GM13977 (cell line): ENCODE measurements at regions not wholly inside any gene's neighbourhood (a gene's known extent, or its start where the extent isn't known, plus 50 kb on each side); places are given as distances from the start of the nearest gene placed in this dataset.

ENCODE experiments used
- DNase-seq: peaks from one replicate; pipeline ENCODE4 v3.0.0; 2012; ENCODE audit warnings: low spot score
- in situ Hi-C: fragments of 300-500 bp; cut with MboI; formaldehyde crosslinking; loops from one replicate; pipeline ENCODE4 v1.12.0; 2022; ENCODE audit warnings: low sequenced_read_pairs, low pct_unique_long_range_greater_than_20kb, mixed read lengths, inconsistent platforms; ENCODE audit not compliant: unreplicated experiment
- TF ChIP-seq, protein P1 (sequence below): IDR thresholded peaks from 2 replicates; pipeline ENCODE4 v1.5.1; 2012; ENCODE audit warnings: mild to moderate bottlenecking, control low read depth; ENCODE audit not compliant: insufficient read depth; ENCODE audit errors: extremely low read depth, missing control alignments

DNA sequence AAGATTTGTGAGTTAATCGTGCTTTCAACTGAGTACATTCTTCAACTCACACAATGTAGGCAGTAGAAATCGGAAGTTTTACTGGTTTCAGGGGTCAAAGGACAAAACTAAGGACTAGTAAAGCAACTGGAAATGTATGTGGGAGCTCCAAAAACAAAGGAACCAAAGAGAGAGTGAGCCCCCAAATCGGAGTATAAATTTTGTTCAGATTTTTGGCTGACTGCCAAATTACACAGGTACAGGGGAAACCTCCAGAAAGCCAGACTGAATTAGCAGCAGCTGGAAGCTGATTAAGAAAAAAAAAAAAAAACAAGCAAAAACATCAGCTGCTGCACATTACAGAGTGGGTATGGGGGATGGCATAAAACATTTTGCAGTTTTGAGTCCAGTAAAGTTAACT, 75.2 kb upstream of the GNAZ start:
- no peak for DNase-seq
- in situ Hi-C loops, result no loop called here
- TF ChIP-seq, protein P1, sequence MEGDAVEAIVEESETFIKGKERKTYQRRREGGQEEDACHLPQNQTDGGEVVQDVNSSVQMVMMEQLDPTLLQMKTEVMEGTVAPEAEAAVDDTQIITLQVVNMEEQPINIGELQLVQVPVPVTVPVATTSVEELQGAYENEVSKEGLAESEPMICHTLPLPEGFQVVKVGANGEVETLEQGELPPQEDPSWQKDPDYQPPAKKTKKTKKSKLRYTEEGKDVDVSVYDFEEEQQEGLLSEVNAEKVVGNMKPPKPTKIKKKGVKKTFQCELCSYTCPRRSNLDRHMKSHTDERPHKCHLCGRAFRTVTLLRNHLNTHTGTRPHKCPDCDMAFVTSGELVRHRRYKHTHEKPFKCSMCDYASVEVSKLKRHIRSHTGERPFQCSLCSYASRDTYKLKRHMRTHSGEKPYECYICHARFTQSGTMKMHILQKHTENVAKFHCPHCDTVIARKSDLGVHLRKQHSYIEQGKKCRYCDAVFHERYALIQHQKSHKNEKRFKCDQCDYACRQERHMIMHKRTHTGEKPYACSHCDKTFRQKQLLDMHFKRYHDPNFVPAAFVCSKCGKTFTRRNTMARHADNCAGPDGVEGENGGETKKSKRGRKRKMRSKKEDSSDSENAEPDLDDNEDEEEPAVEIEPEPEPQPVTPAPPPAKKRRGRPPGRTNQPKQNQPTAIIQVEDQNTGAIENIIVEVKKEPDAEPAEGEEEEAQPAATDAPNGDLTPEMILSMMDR, result no peak

DNA sequence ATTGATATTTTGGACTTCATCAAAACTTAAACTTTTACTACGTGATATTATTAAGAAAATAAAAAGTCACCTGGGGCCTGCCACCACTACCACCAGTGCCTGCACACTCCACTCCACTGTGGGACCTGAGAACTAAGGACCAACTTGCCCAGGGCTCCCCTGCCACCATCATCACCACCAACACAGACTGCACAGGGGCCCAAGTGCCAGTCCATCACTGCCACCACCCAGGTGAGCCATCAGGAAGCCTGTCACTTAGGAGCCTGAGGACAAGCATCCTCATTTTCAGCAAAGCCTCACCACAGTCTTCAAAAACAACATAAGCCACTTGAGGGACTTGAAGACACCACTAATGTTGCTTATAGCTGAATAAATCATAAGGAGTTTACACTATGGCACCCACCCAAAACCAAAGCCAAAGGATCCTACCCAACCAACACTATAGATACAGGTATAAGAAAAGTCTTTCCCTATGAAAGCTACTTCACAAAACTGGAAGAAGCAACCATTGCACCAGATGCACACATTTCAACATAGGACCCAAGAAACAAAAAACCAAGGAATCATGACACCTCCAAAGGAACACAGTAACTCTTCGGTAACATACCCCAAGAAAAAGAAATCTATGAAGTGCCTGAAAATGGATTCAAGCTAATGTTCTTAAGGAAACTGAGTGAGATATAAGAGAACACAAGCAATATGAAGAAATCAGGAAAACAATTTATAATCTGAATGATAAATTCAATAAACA, 73.6 kb upstream of the GNAZ start:
- TF ChIP-seq, protein P1, result no peak
- DNase-seq, result no peak
- in situ Hi-C loops, result no loop called here

DNA sequence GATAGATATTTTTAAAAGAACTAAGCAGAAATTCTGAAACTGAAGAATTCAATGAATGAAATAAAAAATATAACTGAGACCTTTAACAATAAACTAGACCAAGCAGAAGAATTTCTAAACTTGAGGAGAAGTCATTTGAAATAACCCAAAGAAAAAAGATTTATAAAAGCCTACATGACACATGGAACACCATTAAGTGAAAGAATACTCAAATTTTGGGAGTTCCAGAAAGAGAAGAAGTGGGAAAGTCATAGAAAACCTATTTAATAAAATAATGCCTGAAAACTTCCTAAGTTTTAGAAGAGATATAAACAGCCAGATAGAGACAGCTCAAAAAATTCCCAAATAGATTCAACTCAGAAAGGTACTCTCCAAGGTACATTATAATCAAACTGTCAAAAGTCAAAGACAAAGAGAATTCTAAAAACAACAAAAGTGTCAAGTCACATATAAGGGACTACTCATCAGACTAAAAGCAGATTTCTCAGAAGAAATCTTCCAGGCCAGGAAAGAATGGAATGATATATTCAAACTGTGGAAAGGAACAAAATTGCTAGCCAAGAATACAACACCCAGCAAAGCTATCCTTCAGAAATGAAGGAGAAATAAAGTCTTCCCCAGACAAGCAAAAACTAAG, 72.9 kb upstream of the GNAZ start:
- no peak for DNase-seq
- in situ Hi-C loops, result no loop called here
- TF ChIP-seq, protein P1, result no peak

DNA sequence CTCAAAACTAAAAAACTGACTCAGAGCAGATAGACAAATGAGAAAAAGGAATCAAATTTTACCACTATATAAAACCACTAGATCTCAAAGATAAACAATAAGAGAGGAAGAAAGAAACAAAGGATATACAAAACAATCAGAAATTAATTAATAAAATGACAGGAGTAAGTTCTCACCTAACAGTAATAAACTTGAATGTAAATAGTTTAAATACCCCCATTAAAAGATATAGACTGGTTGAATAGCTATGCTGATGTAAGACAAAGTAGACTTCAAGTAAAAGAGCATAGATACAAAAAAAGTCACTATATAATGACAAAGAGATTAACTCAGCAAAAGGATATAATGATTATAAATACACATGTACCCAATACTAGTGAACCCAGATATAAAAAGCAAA, 72.3 kb upstream of the GNAZ start:
- TF ChIP-seq, protein P1, result no peak
- DNase-seq, result no peak
- in situ Hi-C loops, result no loop called here

DNA sequence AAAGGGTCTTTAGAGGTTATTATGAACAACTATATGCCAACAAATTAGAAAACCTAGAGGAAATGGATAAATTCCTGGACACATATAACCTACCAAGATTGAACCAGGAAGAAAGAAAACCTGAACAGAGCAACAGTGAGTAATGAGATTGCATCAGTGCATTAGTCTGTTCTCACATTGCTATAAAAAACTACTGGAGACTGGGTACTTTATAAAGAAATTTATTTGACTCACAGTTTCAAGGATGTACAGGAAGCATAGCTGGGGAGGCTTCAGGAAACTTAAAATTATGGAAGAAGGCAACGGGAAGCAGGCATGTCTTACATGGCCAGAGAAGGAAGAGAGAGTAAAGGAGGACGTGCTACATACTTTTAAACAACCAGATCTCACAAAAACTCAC, 70.8 kb upstream of the GNAZ start:
- no peak for DNase-seq
- TF ChIP-seq, protein P1, result no peak
- in situ Hi-C loops, result no loop called here

DNA sequence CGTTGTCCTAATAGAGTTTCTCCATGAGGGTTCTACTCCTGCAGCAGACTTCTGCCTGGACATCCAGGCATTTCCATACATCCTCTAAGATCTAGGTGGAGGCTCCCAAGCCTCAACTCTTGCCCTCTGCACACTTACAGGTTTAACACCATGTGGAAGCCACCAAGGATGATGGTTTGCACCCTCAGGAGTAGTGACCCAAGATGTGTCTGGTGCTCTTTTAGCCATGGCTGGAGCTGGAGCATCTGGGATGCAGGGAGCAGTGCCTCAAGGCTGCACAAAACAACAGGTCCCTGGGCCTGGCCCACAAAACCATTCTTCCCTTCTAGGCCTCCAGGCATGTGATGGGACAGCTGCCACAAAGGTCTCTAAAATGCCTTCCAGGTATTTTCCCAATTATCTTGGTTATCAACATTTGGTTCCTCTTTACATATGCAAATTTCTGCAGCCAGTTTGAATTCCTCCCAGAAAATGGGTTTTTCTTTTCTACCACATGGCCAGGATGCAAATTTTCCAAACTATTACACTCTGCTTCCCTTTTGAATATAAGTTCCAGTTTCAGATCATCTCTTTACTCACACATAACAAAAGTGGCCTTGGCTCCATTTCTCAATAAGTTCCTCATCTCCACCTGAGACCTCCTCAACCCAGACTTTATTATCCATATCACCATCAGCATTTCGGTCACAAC, 69.5 kb upstream of the GNAZ start:
- in situ Hi-C loops, result no loop called here
- DNase-seq, result no peak
- TF ChIP-seq, protein P1, result no peak
